ENCODE measurements at regions not wholly inside any gene's neighbourhood (a gene's known extent, or its start where the extent isn't known, plus 50 kb on each side); places are given as distances from the start of the nearest gene placed in this dataset.

- no peak for DNase-seq
Measured at GRCh38 chr2:129904532-129905446, 74.7 kb upstream of the RAB6C start.

GRCh38 chr2:129905664-129906081, 73.8 kb upstream of the RAB6C start:
- no peak for DNase-seq

GRCh38 chr2:129906139-129906860, 73.2 kb upstream of the RAB6C start:
- no peak for DNase-seq

GRCh38 chr2:129906861-129907235, 72.6 kb upstream of the RAB6C start:
- DNase-seq = no peak

GRCh38 chr2:129907256-129907998, 72.0 kb upstream of the RAB6C start:
- no peak for DNase-seq

GRCh38 chr2:129908721-129909373, 70.6 kb upstream of the RAB6C start:
- DNase-seq = no peak

- no peak for DNase-seq
Measured at GRCh38 chr2:129909651-129910418, 69.6 kb upstream of the RAB6C start.

- DNase-seq = no peak
Measured at GRCh38 chr2:129910446-129911362, 68.8 kb upstream of the RAB6C start.

- no peak for DNase-seq
Measured at GRCh38 chr2:129911363-129912065, 68.0 kb upstream of the RAB6C start.

- DNase-seq = no peak
Measured at GRCh38 chr2:129912066-129912820, 67.2 kb upstream of the RAB6C start.

- no peak for DNase-seq
Measured at GRCh38 chr2:129912871-129913694, 66.4 kb upstream of the RAB6C start.

- DNase-seq = no peak
Measured at GRCh38 chr2:129913695-129914495, 65.6 kb upstream of the RAB6C start.

- no peak for DNase-seq
Measured at GRCh38 chr2:129914538-129915302, 64.7 kb upstream of the RAB6C start.

GRCh38 chr2:129915303-129915840, 64.1 kb upstream of the RAB6C start:
- DNase-seq = no peak

- DNase-seq = no peak
Measured at GRCh38 chr2:129918604-129919003, 60.9 kb upstream of the RAB6C start.

GRCh38 chr2:129922571-129923264, 56.7 kb upstream of the RAB6C start:
- DNase-seq = no peak
